Stomach (tissue), 8 donors: ENCODE measurements at regions not wholly inside any gene's neighbourhood (a gene's known extent, or its start where the extent isn't known, plus 50 kb on each side); places are given as distances from the start of the nearest gene placed in this dataset.

Experiments
- DNase-seq, 2 donors: peaks; one replicate each; pipeline versions ENCODE4 v3.0.0 to v3.0.0-alpha.2; 2013 to 2019
- H3K27ac ChIP-seq, 5 donors: fragments of 200-600 bp in 4 of 5; sonication (generic) in 4 of 5; one replicate each; pipeline ENCODE4 v1.5.1; 2013 to 2019; ENCODE audit warnings: mild to moderate bottlenecking in 1 of 5, moderate library complexity in 1 of 5
- H3K27me3 ChIP-seq, 3 donors: fragments of 200-600 bp; sonication (generic); one replicate each; pipeline ENCODE4 v1.5.1; 2017 to 2019; ENCODE audit warnings: mixed run types in 1 of 3
- H3K36me3 ChIP-seq, 4 donors: fragments of 200-600 bp; sonication (generic); 1 replicate in 3 of 4; 2 replicates in 1 of 4; pipeline ENCODE4 v1.5.1; 2016 to 2019
- H3K4me1 ChIP-seq, 4 donors: fragments of 200-600 bp; sonication (generic); one replicate each; pipeline ENCODE4 v1.5.1; 2016 to 2019
- H3K4me3 ChIP-seq, 4 donors: fragments of 200-600 bp; sonication (generic) in 3 of 4; one replicate each; pipeline ENCODE4 v1.5.1; 2016 to 2019; ENCODE audit warnings: mild to moderate bottlenecking in 1 of 4
- H3K9me3 ChIP-seq, 4 donors: fragments of 200-600 bp; sonication (generic); one replicate each; pipeline ENCODE4 v1.5.1; 2016 to 2019
- EP300 ChIP-seq: sonication (generic); formaldehyde crosslinking; IDR thresholded peaks from one replicate; pipeline ENCODE4 v1.6.1; 2017; ENCODE audit warnings: antibody characterized with exemption
- POLR2A ChIP-seq, 4 donors: fragments of 450-650 bp; IDR thresholded peaks; one replicate each; pipeline ENCODE4 v1.6.1; 2016; ENCODE audit warnings: antibody characterized with exemption in 4 of 4, control low read depth in 2 of 4, mild to moderate bottlenecking in 1 of 4, moderate library complexity in 1 of 4
- POLR2AphosphoS5 ChIP-seq, 3 donors: sonication (generic); formaldehyde crosslinking; IDR thresholded peaks; one replicate each; pipeline ENCODE4 v1.6.1; 2016; ENCODE audit warnings: antibody characterized with exemption in 3 of 3
- WGBS, 5 donors: extraction: QIAGEN DNeasy Blood & Tissue Kit in 3 of 5; methylation state at CpG; one replicate each; pipeline versions ENCODE4 v1.1.5 to v1.1.7; 2013 to 2018; 5-methylcytosine and 5-hydroxymethylcytosine counted together
- intact Hi-C: fragments of 100-400 bp; cut with DNase I; formaldehyde crosslinking; loops from one replicate; pipeline ENCODE4 v1.15.1; 2023; ENCODE audit warnings: low total_unique reads
- TF ChIP-seq, protein P1 (sequence below), 7 experiments: fragments of 450-650 bp in 4 of 7; fragments of 200-600 bp in 3 of 7; sonication (generic) in 3 of 7; IDR thresholded peaks; one replicate each; pipeline ENCODE4 v1.5.1; 2016 to 2019; ENCODE audit warnings: antibody characterized with exemption in 7 of 7, control low read depth in 2 of 7, mild to moderate bottlenecking in 1 of 7
- donor health status: healthy with polysubstance abuse.
- donor health status: Bipolar disorder and iron deficiency.
- donor health status: healthy.

- DNase-seq = no peak
- TF ChIP-seq POLR2A (IDR thresholded peaks at IDR 0.05) (no peak), EP300 (no peak), POLR2AphosphoS5 (IDR thresholded peaks at IDR 0.05) (no peak)
- TF ChIP-seq, protein P1, sequence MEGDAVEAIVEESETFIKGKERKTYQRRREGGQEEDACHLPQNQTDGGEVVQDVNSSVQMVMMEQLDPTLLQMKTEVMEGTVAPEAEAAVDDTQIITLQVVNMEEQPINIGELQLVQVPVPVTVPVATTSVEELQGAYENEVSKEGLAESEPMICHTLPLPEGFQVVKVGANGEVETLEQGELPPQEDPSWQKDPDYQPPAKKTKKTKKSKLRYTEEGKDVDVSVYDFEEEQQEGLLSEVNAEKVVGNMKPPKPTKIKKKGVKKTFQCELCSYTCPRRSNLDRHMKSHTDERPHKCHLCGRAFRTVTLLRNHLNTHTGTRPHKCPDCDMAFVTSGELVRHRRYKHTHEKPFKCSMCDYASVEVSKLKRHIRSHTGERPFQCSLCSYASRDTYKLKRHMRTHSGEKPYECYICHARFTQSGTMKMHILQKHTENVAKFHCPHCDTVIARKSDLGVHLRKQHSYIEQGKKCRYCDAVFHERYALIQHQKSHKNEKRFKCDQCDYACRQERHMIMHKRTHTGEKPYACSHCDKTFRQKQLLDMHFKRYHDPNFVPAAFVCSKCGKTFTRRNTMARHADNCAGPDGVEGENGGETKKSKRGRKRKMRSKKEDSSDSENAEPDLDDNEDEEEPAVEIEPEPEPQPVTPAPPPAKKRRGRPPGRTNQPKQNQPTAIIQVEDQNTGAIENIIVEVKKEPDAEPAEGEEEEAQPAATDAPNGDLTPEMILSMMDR (IDR thresholded peaks at IDR 0.05) = no peak
- Histone ChIP-seq H3K4me1 (no peaks in the 10 kb centered on the region), H3K27me3 (no peaks in the 10 kb centered on the region), H3K4me3 (no peak overlapping the region), H3K27ac (no peak overlapping the region), H3K9me3 (peaks cover 0 to 12% (median 3%) of the 10 kb centered on the region in 4 donors), H3K36me3 (no peaks in the 10 kb centered on the region)
- intact Hi-C loops = no loop called here
- WGBS, 5 donors = 62 to 84% (median 81%) methylated on average over 1 of the region's 1 CpG
Observed at GRCh38 chr6:164275773-164276172, 861.3 kb downstream of the QKI start.

DNA sequence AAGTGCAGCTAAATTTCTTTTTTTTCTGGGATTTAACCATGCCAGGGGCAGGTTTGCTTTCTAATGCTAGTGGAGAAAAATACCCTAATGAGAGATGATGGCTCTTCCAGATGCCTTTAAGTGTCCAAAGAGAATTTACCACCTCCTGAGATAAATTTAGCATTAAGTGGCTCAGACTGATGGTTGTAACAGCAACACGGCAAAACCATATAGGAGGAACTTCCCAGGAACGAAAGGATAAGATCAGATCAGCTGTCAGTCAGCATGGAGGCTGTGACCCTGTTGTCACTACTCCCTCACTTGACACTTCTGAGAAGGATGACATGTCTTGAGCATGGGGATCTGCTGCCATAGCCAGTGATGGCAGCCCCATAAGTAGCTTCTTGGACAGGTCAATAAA is 860.0 kb downstream of the QKI start:
- H3K9me3 ChIP-seq = peaks cover 0 to 9% (median 2%) of the 10 kb centered on the region in 4 donors
- DNase-seq = no peak
- TF ChIP-seq POLR2A (IDR thresholded peaks at IDR 0.05) = no peak
- no peak for TF ChIP-seq POLR2AphosphoS5 (IDR thresholded peaks at IDR 0.05)
- TF ChIP-seq, protein P1 (IDR thresholded peaks at IDR 0.05) = no peak
- TF ChIP-seq EP300 = no peak

GRCh38 chr6:164273491-164273890 is 859.0 kb downstream of the QKI start:
- intact Hi-C loops = no loop called here
- Histone ChIP-seq H3K27me3 (no peaks in the 10 kb centered on the region), H3K9me3 (peaks cover 0 to 9% (median 0%) of the 10 kb centered on the region in 4 donors), H3K36me3 (no peaks in the 10 kb centered on the region), H3K27ac (no peak overlapping the region), H3K4me3 (no peak overlapping the region), H3K4me1 (no peaks in the 10 kb centered on the region)
- no peak for DNase-seq
- TF ChIP-seq, protein P1 (IDR thresholded peaks at IDR 0.05) = no peak
- TF ChIP-seq POLR2A (IDR thresholded peaks at IDR 0.05) (no peak), POLR2AphosphoS5 (IDR thresholded peaks at IDR 0.05) (no peak), EP300 (no peak)
- 73 to 82% (median 76%) methylated on average over 3 of the region's 3 CpGs for WGBS, 5 donors

More for the DNA sequence above, 860.0 kb downstream of the QKI start:
- Histone ChIP-seq H3K27ac (no peak overlapping the region), H3K27me3 (no peaks in the 10 kb centered on the region), H3K4me1 (no peaks in the 10 kb centered on the region), H3K4me3 (no peak overlapping the region), H3K36me3 (no peaks in the 10 kb centered on the region)
- WGBS, 5 donors = 38 to 67% (median 56%) methylated on average over 2 of the region's 2 CpGs
- intact Hi-C loops = no loop called here

GRCh38 chr6:164266851-164267250 is 852.3 kb downstream of the QKI start:
- no peaks in the 10 kb centered on the region for H3K9me3 ChIP-seq
- H3K4me3 ChIP-seq = no peak overlapping the region
- intact Hi-C loops = no loop called here
- H3K36me3 ChIP-seq = no peaks in the 10 kb centered on the region
- no peak overlapping the region for H3K27ac ChIP-seq
- no peak for TF ChIP-seq POLR2A (IDR thresholded peaks at IDR 0.05)
- no peak for TF ChIP-seq EP300
- TF ChIP-seq, protein P1 (IDR thresholded peaks at IDR 0.05) = no peak
- no peak for TF ChIP-seq POLR2AphosphoS5 (IDR thresholded peaks at IDR 0.05)
- no peaks in the 10 kb centered on the region for H3K27me3 ChIP-seq
- no peaks in the 10 kb centered on the region for H3K4me1 ChIP-seq
- WGBS, 5 donors = 60 to 74% (median 64%) methylated on average over 3 of the region's 3 CpGs
- DNase-seq = no peak
